ENCODE measurements at regions not wholly inside any gene's neighbourhood (a gene's known extent, or its start where the extent isn't known, plus 50 kb on each side); places are given as distances from the start of the nearest gene placed in this dataset.

- Mint-ChIP-seq H3K9me3 (no peaks in the 10 kb centered on the region), H3K36me3 (ENCODE audit: low read depth) (no peaks in the 10 kb centered on the region), H3K4me1 (peaks cover 6% of the 10 kb centered on the region), H3K4me3 (no peak overlapping the region), H3K27me3 (ENCODE audit: low read depth) (peaks cover 10% of the 10 kb centered on the region), H3K27ac (ENCODE audit: unreplicated experiment) (no peak overlapping the region)
- DNase-seq (ENCODE audit: low read depth, low spot score) = no peak
- no peak for TF ChIP-seq CTCF (conservative IDR thresholded peaks at IDR 0.05)
Measured at GRCh38 chr19:28985201-28985600, 227.8 kb downstream of the UQCRFS1 start.

GRCh38 chr19:28984315-28984714 is 228.6 kb downstream of the UQCRFS1 start:
- TF ChIP-seq CTCF (conservative IDR thresholded peaks at IDR 0.05) = no peak
- no peaks in the 10 kb centered on the region for H3K9me3 Mint-ChIP-seq
- no peak for DNase-seq (ENCODE audit: low read depth, low spot score)
- H3K4me3 Mint-ChIP-seq = no peak overlapping the region
- no peak overlapping the region for H3K27ac Mint-ChIP-seq (ENCODE audit: unreplicated experiment)
- peaks cover 6% of the 10 kb centered on the region for H3K4me1 Mint-ChIP-seq
- peaks cover 10% of the 10 kb centered on the region for H3K27me3 Mint-ChIP-seq (ENCODE audit: low read depth)
- H3K36me3 Mint-ChIP-seq (ENCODE audit: low read depth) = no peaks in the 10 kb centered on the region

GRCh38 chr19:28983430-28983829 is 229.5 kb downstream of the UQCRFS1 start:
- no peak for DNase-seq (ENCODE audit: low read depth, low spot score)
- no peak overlapping the region for H3K27ac Mint-ChIP-seq (ENCODE audit: unreplicated experiment)
- no peak overlapping the region for H3K4me3 Mint-ChIP-seq
- H3K9me3 Mint-ChIP-seq = no peaks in the 10 kb centered on the region
- TF ChIP-seq CTCF (conservative IDR thresholded peaks at IDR 0.05) = no peak
- H3K27me3 Mint-ChIP-seq (ENCODE audit: low read depth) = peaks cover 10% of the 10 kb centered on the region
- peaks cover 6% of the 10 kb centered on the region for H3K4me1 Mint-ChIP-seq
- no peaks in the 10 kb centered on the region for H3K36me3 Mint-ChIP-seq (ENCODE audit: low read depth)

- Mint-ChIP-seq H3K4me1 (peaks cover 6% of the 10 kb centered on the region), H3K4me3 (no peak overlapping the region), H3K27me3 (ENCODE audit: low read depth) (peaks cover 9% of the 10 kb centered on the region), H3K9me3 (no peaks in the 10 kb centered on the region), H3K36me3 (ENCODE audit: low read depth) (no peaks in the 10 kb centered on the region), H3K27ac (ENCODE audit: unreplicated experiment) (no peak overlapping the region)
- TF ChIP-seq CTCF (conservative IDR thresholded peaks at IDR 0.05) = no peak
- DNase-seq (ENCODE audit: low read depth, low spot score) = no peak
Measured at GRCh38 chr19:28981994-28982393, 231.0 kb downstream of the UQCRFS1 start.

GRCh38 chr19:28981518-28981917 is 231.4 kb downstream of the UQCRFS1 start:
- Mint-ChIP-seq H3K4me3 (no peak overlapping the region), H3K27ac (ENCODE audit: unreplicated experiment) (no peak overlapping the region), H3K4me1 (peaks cover 6% of the 10 kb centered on the region), H3K9me3 (no peaks in the 10 kb centered on the region), H3K27me3 (ENCODE audit: low read depth) (peaks cover 4% of the 10 kb centered on the region), H3K36me3 (ENCODE audit: low read depth) (no peaks in the 10 kb centered on the region)
- no peak for DNase-seq (ENCODE audit: low read depth, low spot score)
- no peak for TF ChIP-seq CTCF (conservative IDR thresholded peaks at IDR 0.05)
